K562 (cell line): ENCODE measurements at regions not wholly inside any gene's neighbourhood (a gene's known extent, or its start where the extent isn't known, plus 50 kb on each side); places are given as distances from the start of the nearest gene placed in this dataset.

Experiments
- ATAC-seq: fragments of 200-7000 bp; cut with Tn5 transposase; 3 replicates; pipeline ENCODE4 v1.9.1; 2020; ENCODE audit warnings: moderate library complexity
- BruUV-seq: library from RNA; stranded (reverse); fragments of 400-500 nt; replicated peaks from 2 replicates; lab custom pipeline; 2021; lab: Mats Ljungman, UMichigan
- CTCF ChIA-PET: fragments of 300-600 bp; formaldehyde crosslinking; extraction: SDS; loops from one replicate; lab custom pipeline; 2021; ENCODE audit warnings: low intra/inter-chr PET ratio; lab: Yijun Ruan, JAX
- POLR2A ChIA-PET: fragments of 300-600, 350-650 bp; sonication (Branson Sonifier 250); formaldehyde crosslinking; extraction: SDS; loops from one replicate; lab custom pipeline; 2021; ENCODE audit warnings: antibody characterized with exemption, inconsistent platforms; lab: Yijun Ruan, JAX
- DNase-seq, 4 experiments: peaks; one replicate each; pipeline versions ENCODE4 v3.0.0 to v3.0.0-alpha.2; 2011 to 2018; ENCODE audit warnings: low spot score in 3 of 4, mixed read lengths in 3 of 4; ENCODE audit errors: extremely low read depth in 1 of 4
- FAIRE-seq: peaks from 2 replicates; lab custom pipeline; 2011; peaks lifted over from hg19 to GRCh38; lab: Jason Lieb, UNC
- H2AFZ ChIP-seq: 2 replicates; pipeline ENCODE4 v1.6.0; 2011; ENCODE audit warnings: low read depth, low read length, control low read depth, inconsistent platforms
- H3K27ac ChIP-seq: fragments of 200-600 bp; 3 replicates; pipeline ENCODE4 v1.8.0; 2011; ENCODE audit warnings: low read depth, mild to moderate bottlenecking, control low read depth, inconsistent platforms, low read length, moderate library complexity, mixed read lengths; ENCODE audit errors: extremely low read depth
- H3K27me3 ChIP-seq, 2 experiments: fragments of 300-600 bp in 1 of 2; 2 replicates in 1 of 2; 3 replicates in 1 of 2; pipeline versions ENCODE4 v1.6.0 to v1.8.0; 2011; ENCODE audit warnings: inconsistent platforms in 2 of 2, low read length in 2 of 2, mild to moderate bottlenecking in 1 of 2, mixed read lengths in 1 of 2, moderate library complexity in 1 of 2; ENCODE audit not compliant: control insufficient read depth in 2 of 2, insufficient read depth in 2 of 2
- H3K36me3 ChIP-seq: fragments of 300-600 bp; 3 replicates; pipeline ENCODE4 v1.8.0; 2011; ENCODE audit warnings: mild to moderate bottlenecking, low read length, inconsistent platforms; ENCODE audit not compliant: control insufficient read depth, insufficient read depth
- H3K4me1 ChIP-seq, 2 experiments: fragments of 200-600 bp in 1 of 2; replicated peaks in 1 of 2; 2 replicates in 1 of 2; 3 replicates in 1 of 2; pipeline versions ENCODE4 v1.5.1 to v1.8.0; 2011; ENCODE audit warnings: inconsistent platforms in 2 of 2, low read length in 2 of 2, mild to moderate bottlenecking in 1 of 2, mixed read lengths in 1 of 2, moderate library complexity in 1 of 2; ENCODE audit not compliant: control insufficient read depth in 2 of 2, insufficient read depth in 2 of 2
- H3K4me2 ChIP-seq: 2 replicates; pipeline ENCODE4 v1.6.1; 2011; ENCODE audit warnings: low read length, control low read depth, inconsistent platforms, mixed read lengths; ENCODE audit not compliant: insufficient read depth
- H3K4me3 ChIP-seq: fragments of 200-600 bp; sonication (generic), shearing (Covaris generic); 2 replicates; pipeline ENCODE4 v1.5.1; 2016; ENCODE audit warnings: control low read depth, inconsistent platforms
- H3K79me2 ChIP-seq: fragments of 200-600 bp; 3 replicates; pipeline ENCODE4 v1.8.0; 2011; ENCODE audit warnings: low read length, inconsistent platforms; ENCODE audit not compliant: control insufficient read depth, insufficient read depth
- H3K9ac ChIP-seq, 2 experiments: 2 replicates each; pipeline versions ENCODE4 v1.6.0 to v1.6.1; 2011; ENCODE audit warnings: low read depth in 2 of 2, low read length in 2 of 2, control low read depth in 1 of 2, inconsistent platforms in 1 of 2, mild to moderate bottlenecking in 1 of 2, mixed read lengths in 1 of 2; ENCODE audit not compliant: insufficient read depth in 1 of 2
- H3K9me1 ChIP-seq: one replicate; pipeline ENCODE4 v1.6.0; 2011; ENCODE audit warnings: inconsistent platforms, mild to moderate bottlenecking, low read length, moderate library complexity; ENCODE audit not compliant: control insufficient read depth, insufficient read depth
- H3K9me3 ChIP-seq: replicated peaks from 2 replicates; pipeline ENCODE4 v1.5.1; 2011; ENCODE audit warnings: low read depth, low read length, inconsistent platforms; ENCODE audit not compliant: control insufficient read depth, insufficient read depth
- H4K20me1 ChIP-seq: replicated peaks from 2 replicates; pipeline ENCODE4 v1.6.1; 2011; ENCODE audit warnings: low read length, inconsistent platforms, mixed read lengths; ENCODE audit not compliant: control insufficient read depth, insufficient read depth
- ARHGAP35 ChIP-seq: fragments of 450-650 bp; IDR thresholded peaks from 2 replicates; pipeline ENCODE4 v1.6.1; 2018; ENCODE audit not compliant: partially characterized antibody
- BRCA1 ChIP-seq, 2 experiments: fragments of 450-650 bp in 1 of 2; sonication (generic) in 1 of 2; formaldehyde crosslinking in 1 of 2; IDR thresholded peaks; 2 replicates each; pipeline versions ENCODE4 v1.5.0 to v1.6.1; 2017 to 2020; ENCODE audit warnings: mild to moderate bottlenecking in 1 of 2, missing genetic modification reagents in 1 of 2
- CC2D1A ChIP-seq: fragments of 450-650 bp; IDR thresholded peaks from 2 replicates; pipeline ENCODE4 v1.6.1; 2017; ENCODE audit warnings: mild to moderate bottlenecking
- HIVEP1 ChIP-seq: fragments of 250-450 bp; sonication (Bioruptor Pico); IDR thresholded peaks from 2 replicates; pipeline ENCODE4 v1.4.0; 2020; ENCODE audit warnings: mild to moderate bottlenecking
- MYNN ChIP-seq, 2 experiments: sonication (generic); formaldehyde crosslinking in 1 of 2; IDR thresholded peaks; 2 replicates each; pipeline versions ENCODE4 v1.5.0 to v1.6.1; 2016 to 2020; ENCODE audit warnings: antibody characterized with exemption in 1 of 2, missing genetic modification reagents in 1 of 2
- PHB2 ChIP-seq: fragments of 450-650 bp; IDR thresholded peaks from 2 replicates; pipeline ENCODE4 v1.6.1; 2017; ENCODE audit warnings: low read depth
- POLR2B ChIP-seq: fragments of 450-650 bp; IDR thresholded peaks from 2 replicates; pipeline ENCODE4 v1.6.1; 2018; ENCODE audit warnings: low read depth; ENCODE audit not compliant: partially characterized antibody
- PPARD ChIP-seq: fragments of 250-450 bp; sonication (Bioruptor Pico); IDR thresholded peaks from 2 replicates; pipeline ENCODE4 v1.8.0; 2022; ENCODE audit warnings: inconsistent platforms, mild to moderate bottlenecking, moderate library complexity
- RBM17 ChIP-seq: fragments of 200-400 bp; formaldehyde crosslinking; IDR thresholded peaks from 2 replicates; pipeline ENCODE4 v1.6.1; 2017; ENCODE audit warnings: low read depth, mild to moderate bottlenecking, low read length, borderline replicate concordance
- SIRT6 ChIP-seq: IDR thresholded peaks from one replicate; pipeline ENCODE4 v1.6.1; 2012; ENCODE audit warnings: low read depth, mild to moderate bottlenecking, control low read depth, inconsistent platforms, low read length, moderate library complexity
- SRSF9 ChIP-seq: fragments of 200-400 bp; formaldehyde crosslinking; IDR thresholded peaks from 2 replicates; pipeline ENCODE4 v1.6.1; 2017; ENCODE audit warnings: low read depth, low read length, borderline replicate concordance
- ZMIZ1 ChIP-seq, 2 experiments: fragments of 150-350 bp in 1 of 2; IDR thresholded peaks; 2 replicates each; pipeline ENCODE4 v1.6.1; 2012 to 2016; ENCODE audit warnings: low read depth in 2 of 2, low read length in 2 of 2, mild to moderate bottlenecking in 1 of 2, moderate library complexity in 1 of 2
- ZNF239 ChIP-seq: fragments of 250-450 bp; sonication (Bioruptor Pico); IDR thresholded peaks from 2 replicates; pipeline ENCODE4 v1.4.0; 2020; ENCODE audit warnings: mild to moderate bottlenecking
- ZNF41 ChIP-seq: fragments of 250-450 bp; sonication (Bioruptor Pico); conservative IDR thresholded peaks from 2 replicates; pipeline ENCODE4 v1.4.0; 2020; ENCODE audit warnings: mild to moderate bottlenecking
- ZNF77 ChIP-seq: fragments of 250-450 bp; sonication (Bioruptor Pico); IDR thresholded peaks from 2 replicates; pipeline ENCODE4 v1.5.0; 2020
- WGBS: fragments of 100-300 bp; shearing (Covaris generic); methylation state at CpG from one replicate; pipeline ENCODE4 v1.1.6; 2016; ENCODE audit warnings: low coverage, mixed read lengths; ENCODE audit not compliant: insufficient coverage; ENCODE audit errors: missing lambda C conversion rate; 5-methylcytosine and 5-hydroxymethylcytosine counted together
- in situ Hi-C: fragments of 300-500 bp; cut with MboI; formaldehyde crosslinking; loops from 4 replicates; pipeline ENCODE4 v1.15.0; 2018; ENCODE audit warnings: inconsistent platforms, mixed read lengths
- intact Hi-C: fragments of 100-400 bp; cut with micrococcal nuclease; formaldehyde crosslinking; loops from 2 replicates; pipeline ENCODE4 v1.14.2; 2022
- TF ChIP-seq, protein P1 (sequence below): sonication (generic); formaldehyde crosslinking; IDR thresholded peaks from 2 replicates; pipeline ENCODE4 v1.8.1; 2023; ENCODE audit warnings: mild to moderate bottlenecking, missing genetic modification reagents, moderate library complexity

DNA sequence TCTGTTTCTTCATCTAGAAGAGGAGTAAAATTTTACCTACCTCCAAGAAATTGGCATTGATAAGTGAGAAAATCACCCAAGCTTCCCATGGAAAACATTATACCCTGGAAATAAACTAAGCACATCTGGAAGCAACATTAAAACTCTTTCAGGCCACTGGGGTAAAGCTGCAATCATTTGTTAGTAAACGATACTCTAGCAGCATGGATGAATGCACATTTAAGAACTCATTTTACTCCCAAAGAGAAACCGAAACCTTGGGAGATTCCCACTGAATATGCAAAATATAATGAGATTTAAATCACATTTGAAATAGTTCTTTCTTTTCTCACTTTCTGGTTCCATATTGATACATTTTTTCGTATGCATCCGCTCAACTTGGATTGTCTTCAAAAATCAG, 467.5 kb downstream of the EFNA5 start:
- POLR2A ChIA-PET: no interaction called here
- FAIRE-seq (no peak), ATAC-seq (no peak), DNase-seq (no peak)
- CTCF ChIA-PET: no interaction called here
- Histone ChIP-seq H3K9me3 (0 out of 2 replicates have a peak, but pooled peaks cover 2% of the 10 kb centered on the region), H3K4me1 (no peaks in the 10 kb centered on the region), H3K79me2 (no peaks in the 10 kb centered on the region), H3K4me3 (no peak overlapping the region), H3K9me1 (no peaks in the 10 kb centered on the region), H4K20me1 (no peaks in the 10 kb centered on the region), H3K27ac (no peak overlapping the region), H3K9ac (no peak overlapping the region), H3K4me2 (no peak overlapping the region), H2AFZ (no peak overlapping the region), H3K36me3 (no peaks in the 10 kb centered on the region), H3K27me3 (no peaks in the 10 kb centered on the region)
- no peak for TF ChIP-seq ARHGAP35
- no peak for TF ChIP-seq PHB2
- TF ChIP-seq POLR2B: no peak
- no peak for TF ChIP-seq ZNF77 (CRISPR knock-in tag)
- TF ChIP-seq RBM17: no peak
- TF ChIP-seq PPARD (CRISPR knock-in tag): no peak
- TF ChIP-seq BRCA1 (IDR thresholded peaks at IDR 0.05): no peak
- no peak for TF ChIP-seq BRCA1 (CRISPR knock-in tag; IDR thresholded peaks at IDR 0.05)
- TF ChIP-seq ZMIZ1 (IDR thresholded peaks at IDR 0.05; ENCODE audit: low read depth in 2 of 2, low read length in 2 of 2): no peak
- no peak for TF ChIP-seq ZNF239
- no peak for TF ChIP-seq SIRT6
- no peak for TF ChIP-seq CC2D1A
- TF ChIP-seq SRSF9: no peak
- no peak for TF ChIP-seq MYNN (IDR thresholded peaks at IDR 0.05)
- no peak for TF ChIP-seq MYNN (CRISPR knock-in tag; IDR thresholded peaks at IDR 0.05)
- no peak for TF ChIP-seq ZNF41
- TF ChIP-seq HIVEP1: no peak
- TF ChIP-seq, protein P1, sequence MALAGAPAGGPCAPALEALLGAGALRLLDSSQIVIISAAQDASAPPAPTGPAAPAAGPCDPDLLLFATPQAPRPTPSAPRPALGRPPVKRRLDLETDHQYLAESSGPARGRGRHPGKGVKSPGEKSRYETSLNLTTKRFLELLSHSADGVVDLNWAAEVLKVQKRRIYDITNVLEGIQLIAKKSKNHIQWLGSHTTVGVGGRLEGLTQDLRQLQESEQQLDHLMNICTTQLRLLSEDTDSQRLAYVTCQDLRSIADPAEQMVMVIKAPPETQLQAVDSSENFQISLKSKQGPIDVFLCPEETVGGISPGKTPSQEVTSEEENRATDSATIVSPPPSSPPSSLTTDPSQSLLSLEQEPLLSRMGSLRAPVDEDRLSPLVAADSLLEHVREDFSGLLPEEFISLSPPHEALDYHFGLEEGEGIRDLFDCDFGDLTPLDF (CRISPR knock-in tag): no peak
- WGBS: 8% methylated on average over 4 of the region's 4 CpGs
- in situ Hi-C loops: no loop called here
- intact Hi-C loops: no loop called here
- no TSS peak for BruUV-seq
